OCI-LY7 (cell line): ENCODE measurements at regions not wholly inside any gene's neighbourhood (a gene's known extent, or its start where the extent isn't known, plus 50 kb on each side); places are given as distances from the start of the nearest gene placed in this dataset.

Experiments used
- BruUV-seq: library from RNA; stranded (reverse); fragments of 400-500 nt; replicated peaks from 2 replicates; lab custom pipeline; 2021; lab: Mats Ljungman, UMichigan
- CTCF ChIA-PET: fragments of 300-600 bp; sonication (Branson Sonifier 250); formaldehyde crosslinking; loops from one replicate; lab custom pipeline; 2022; ENCODE audit warnings: antibody characterized with exemption; ENCODE audit not compliant: unreplicated experiment; lab: Charles Lee
- POLR2A ChIA-PET: fragments of 300-600 bp; sonication (Branson Sonifier 250); formaldehyde crosslinking; loops from one replicate; lab custom pipeline; 2022; ENCODE audit warnings: antibody characterized with exemption; lab: Charles Lee
- DNase-seq: peaks from one replicate; pipeline ENCODE4 v3.0.0-alpha.2; 2015; ENCODE audit warnings: low spot score
- H2AFZ ChIP-seq: fragments of 200-600 bp; sonication (generic), shearing (Covaris generic); 2 replicates; pipeline ENCODE4 v1.6.1; 2014; ENCODE audit warnings: mild to moderate bottlenecking, antibody characterized with exemption, low read length, moderate library complexity
- H3K27ac ChIP-seq: fragments of 200-600 bp; sonication (generic); 2 replicates; pipeline ENCODE4 v1.5.1; 2014; ENCODE audit warnings: mixed run types, low read depth, mild to moderate bottlenecking, moderate library complexity, low read length, inconsistent platforms; ENCODE audit not compliant: poor library complexity, severe bottlenecking
- H3K36me3 ChIP-seq: fragments of 200-600 bp; sonication (generic); 2 replicates; pipeline ENCODE4 v1.6.1; 2014; ENCODE audit warnings: mild to moderate bottlenecking, antibody characterized with exemption, low read length, moderate library complexity, mixed read lengths; ENCODE audit not compliant: insufficient read depth
- H3K4me1 ChIP-seq: fragments of 200-600 bp; sonication (generic); 2 replicates; pipeline ENCODE4 v1.5.1; 2014; ENCODE audit warnings: mild to moderate bottlenecking, low read length; ENCODE audit not compliant: insufficient read depth, poor library complexity, severe bottlenecking
- H3K4me2 ChIP-seq: fragments of 200-600 bp; sonication (generic); 2 replicates; pipeline ENCODE4 v1.6.1; 2014; ENCODE audit warnings: mild to moderate bottlenecking, low read length
- H3K4me3 ChIP-seq: fragments of 200-600 bp; sonication (generic); 2 replicates; pipeline ENCODE4 v1.5.1; 2014; ENCODE audit warnings: mild to moderate bottlenecking, low read depth, low read length; ENCODE audit not compliant: poor library complexity, severe bottlenecking
- H3K79me2 ChIP-seq: fragments of 200-600 bp; sonication (generic); 2 replicates; pipeline ENCODE4 v1.6.1; 2016; ENCODE audit warnings: low read depth, mild to moderate bottlenecking, low read length, moderate library complexity, mixed read lengths; ENCODE audit not compliant: insufficient read depth
- H3K9me2 ChIP-seq: fragments of 200-600 bp; sonication (generic); 2 replicates; pipeline ENCODE4 v1.6.1; 2016; ENCODE audit warnings: mild to moderate bottlenecking, low read length, mixed read lengths; ENCODE audit not compliant: insufficient read depth
- H3K9me3 ChIP-seq: fragments of 200-600 bp; sonication (generic); 2 replicates; pipeline ENCODE4 v1.6.1; 2014; ENCODE audit warnings: mild to moderate bottlenecking, mixed run types, low read length, mixed read lengths
- H4K20me1 ChIP-seq: fragments of 200-600 bp; sonication (generic); 2 replicates; pipeline ENCODE4 v1.6.1; 2014; ENCODE audit warnings: mild to moderate bottlenecking, antibody characterized with exemption, low read length, moderate library complexity, mixed read lengths; ENCODE audit not compliant: insufficient read depth
- CTCF ChIP-seq: fragments of 200-600 bp; sonication (generic); conservative IDR thresholded peaks from 2 replicates; pipeline ENCODE4 v1.5.1; 2014; ENCODE audit warnings: mild to moderate bottlenecking, antibody characterized with exemption, low read length, moderate library complexity, mixed read lengths
- EZH2phosphoT487 ChIP-seq: fragments of 200-600 bp; sonication (generic); IDR thresholded peaks from 2 replicates; pipeline ENCODE4 v1.6.1; 2018; ENCODE audit warnings: low read depth, borderline replicate concordance, mild to moderate bottlenecking, mixed run types, antibody characterized with exemption, low read length, moderate library complexity, mixed read lengths
- intact Hi-C: fragments of 100-400 bp; cut with micrococcal nuclease; formaldehyde crosslinking; loops from one replicate; pipeline ENCODE4 v1.10.0; 2022; ENCODE audit not compliant: unreplicated experiment

DNA sequence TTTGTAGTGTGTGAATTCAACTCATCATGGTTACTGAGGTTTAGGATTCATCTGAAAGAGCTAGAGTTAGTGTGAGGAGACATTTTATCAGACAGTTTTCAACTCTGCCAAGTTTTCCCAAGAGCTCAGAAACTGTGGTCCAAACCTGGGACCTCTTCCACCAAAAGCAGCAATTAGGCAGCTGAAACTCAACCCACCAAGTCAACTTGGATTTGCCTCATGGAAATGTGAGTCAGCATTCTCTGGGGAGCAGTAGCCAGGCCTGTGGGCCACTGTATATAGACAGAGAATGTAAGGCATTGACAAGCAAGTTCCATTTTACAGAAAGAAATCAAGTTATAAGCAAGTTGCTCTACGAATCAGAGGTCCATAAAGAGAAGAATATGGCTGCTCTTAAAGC is 178.8 kb upstream of the HDDC2 start:
- Histone ChIP-seq H3K4me2 (no peak overlapping the region), H3K4me1 (no peaks in the 10 kb centered on the region), H3K4me3 (no peak overlapping the region), H3K36me3 (no peaks in the 10 kb centered on the region), H2AFZ (no peak overlapping the region), H3K9me3 (no peaks in the 10 kb centered on the region), H3K27ac (no peak overlapping the region), H4K20me1 (no peaks in the 10 kb centered on the region), H3K9me2 (no peaks in the 10 kb centered on the region), H3K79me2 (no peaks in the 10 kb centered on the region)
- DNase-seq: no peak
- TF ChIP-seq CTCF (no peak), EZH2phosphoT487 (no peak)
- ChIA-PET POLR2A (interaction anchor here (0.8 to 1.7 kb wide), 3 partner anchors 11 to 162 kb away, joined by 3 to 6 read pairs (median 4); no protein-coding TSS in a partner anchor), CTCF (no interaction called here)
- BruUV-seq: no TSS peak
- intact Hi-C loops: no loop called here

- POLR2A ChIA-PET: interaction anchor here (0.8 to 1.7 kb wide), 3 partner anchors 12 to 163 kb away, joined by 3 to 6 read pairs (median 4); no protein-coding TSS in a partner anchor
- CTCF ChIA-PET: no interaction called here
- Histone ChIP-seq H3K9me2 (no peaks in the 10 kb centered on the region), H3K4me1 (no peaks in the 10 kb centered on the region), H2AFZ (no peak overlapping the region), H3K27ac (no peak overlapping the region), H3K4me2 (no peak overlapping the region), H3K9me3 (no peaks in the 10 kb centered on the region), H3K36me3 (no peaks in the 10 kb centered on the region), H3K79me2 (no peaks in the 10 kb centered on the region), H4K20me1 (no peaks in the 10 kb centered on the region), H3K4me3 (no peak overlapping the region)
- no TSS peak for BruUV-seq
- intact Hi-C loops: no loop called here
- no peak for TF ChIP-seq EZH2phosphoT487
- TF ChIP-seq CTCF: no peak
- no peak for DNase-seq
These were observed 179.3 kb upstream of the HDDC2 start for GRCh38 chr6:125481056-125481455.

GRCh38 chr6:125485757-125486156 is 184.0 kb upstream of the HDDC2 start:
- Histone ChIP-seq H3K27ac (no peak overlapping the region), H3K9me2 (no peaks in the 10 kb centered on the region), H2AFZ (no peak overlapping the region), H3K4me1 (no peaks in the 10 kb centered on the region), H3K4me2 (no peak overlapping the region), H3K4me3 (no peak overlapping the region), H4K20me1 (no peaks in the 10 kb centered on the region), H3K9me3 (no peaks in the 10 kb centered on the region), H3K79me2 (no peaks in the 10 kb centered on the region), H3K36me3 (no peaks in the 10 kb centered on the region)
- TF ChIP-seq CTCF (no peak), EZH2phosphoT487 (no peak)
- POLR2A ChIA-PET: no interaction called here
- no peak for DNase-seq
- BruUV-seq: no TSS peak
- intact Hi-C loops: no loop called here
- CTCF ChIA-PET: no interaction called here
